ENCODE measurements at regions not wholly inside any gene's neighbourhood (a gene's known extent, or its start where the extent isn't known, plus 50 kb on each side); places are given as distances from the start of the nearest gene placed in this dataset.

DNA sequence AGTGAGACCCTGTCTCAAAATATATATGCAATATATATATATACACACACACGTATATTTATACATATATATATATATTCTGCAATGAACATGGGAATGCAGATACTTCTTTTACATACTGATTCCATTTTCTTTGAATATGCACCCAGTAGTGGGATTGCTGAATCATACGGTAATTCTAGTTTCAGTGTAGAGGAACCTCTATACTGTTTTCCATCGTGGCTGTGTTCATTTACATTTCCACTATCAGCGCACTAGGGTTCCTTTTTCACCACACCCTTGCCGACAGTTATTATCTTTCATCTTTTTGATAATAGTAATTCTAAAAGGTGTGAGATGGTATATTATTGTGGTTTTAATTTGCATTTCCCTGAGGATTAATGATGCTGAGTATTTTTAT is 52.3 kb upstream of the SLC39A10 start:
- TF ChIP-seq, protein P1, sequence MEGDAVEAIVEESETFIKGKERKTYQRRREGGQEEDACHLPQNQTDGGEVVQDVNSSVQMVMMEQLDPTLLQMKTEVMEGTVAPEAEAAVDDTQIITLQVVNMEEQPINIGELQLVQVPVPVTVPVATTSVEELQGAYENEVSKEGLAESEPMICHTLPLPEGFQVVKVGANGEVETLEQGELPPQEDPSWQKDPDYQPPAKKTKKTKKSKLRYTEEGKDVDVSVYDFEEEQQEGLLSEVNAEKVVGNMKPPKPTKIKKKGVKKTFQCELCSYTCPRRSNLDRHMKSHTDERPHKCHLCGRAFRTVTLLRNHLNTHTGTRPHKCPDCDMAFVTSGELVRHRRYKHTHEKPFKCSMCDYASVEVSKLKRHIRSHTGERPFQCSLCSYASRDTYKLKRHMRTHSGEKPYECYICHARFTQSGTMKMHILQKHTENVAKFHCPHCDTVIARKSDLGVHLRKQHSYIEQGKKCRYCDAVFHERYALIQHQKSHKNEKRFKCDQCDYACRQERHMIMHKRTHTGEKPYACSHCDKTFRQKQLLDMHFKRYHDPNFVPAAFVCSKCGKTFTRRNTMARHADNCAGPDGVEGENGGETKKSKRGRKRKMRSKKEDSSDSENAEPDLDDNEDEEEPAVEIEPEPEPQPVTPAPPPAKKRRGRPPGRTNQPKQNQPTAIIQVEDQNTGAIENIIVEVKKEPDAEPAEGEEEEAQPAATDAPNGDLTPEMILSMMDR (IDR thresholded peaks at IDR 0.05): no peak
- TF ChIP-seq, protein P2, sequence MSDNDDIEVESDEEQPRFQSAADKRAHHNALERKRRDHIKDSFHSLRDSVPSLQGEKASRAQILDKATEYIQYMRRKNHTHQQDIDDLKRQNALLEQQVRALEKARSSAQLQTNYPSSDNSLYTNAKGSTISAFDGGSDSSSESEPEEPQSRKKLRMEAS (CRISPR knock-in tag; IDR thresholded peaks at IDR 0.05): no peak
- TF ChIP-seq SOX15 (CRISPR knock-in tag; IDR thresholded peaks at IDR 0.05) (no peak), SMAD3 (CRISPR knock-in tag; IDR thresholded peaks at IDR 0.05; ENCODE audit: borderline replicate concordance) (no peak), CREM (CRISPR knock-in tag; IDR thresholded peaks at IDR 0.05) (no peak), TCF7 (CRISPR knock-in tag; IDR thresholded peaks at IDR 0.05; ENCODE audit: low read depth) (no peak), CBFB (CRISPR knock-in tag; IDR thresholded peaks at IDR 0.05; ENCODE audit: low read depth) (no peak)
- TF ChIP-seq, protein P3, sequence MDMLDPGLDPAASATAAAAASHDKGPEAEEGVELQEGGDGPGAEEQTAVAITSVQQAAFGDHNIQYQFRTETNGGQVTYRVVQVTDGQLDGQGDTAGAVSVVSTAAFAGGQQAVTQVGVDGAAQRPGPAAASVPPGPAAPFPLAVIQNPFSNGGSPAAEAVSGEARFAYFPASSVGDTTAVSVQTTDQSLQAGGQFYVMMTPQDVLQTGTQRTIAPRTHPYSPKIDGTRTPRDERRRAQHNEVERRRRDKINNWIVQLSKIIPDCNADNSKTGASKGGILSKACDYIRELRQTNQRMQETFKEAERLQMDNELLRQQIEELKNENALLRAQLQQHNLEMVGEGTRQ (CRISPR knock-in tag; IDR thresholded peaks at IDR 0.05): no peak

All from WTC11 (cell line).